ENCODE measurements at regions not wholly inside any gene's neighbourhood (a gene's known extent, or its start where the extent isn't known, plus 50 kb on each side); places are given as distances from the start of the nearest gene placed in this dataset.

- WGBS, 2 donors, result 79 to 93% methylated on average over 11 of the region's 11 CpGs
- DNase-seq (no peak), ATAC-seq (ENCODE audit: insufficient read depth, low FRiP score) (no peak)
- Histone ChIP-seq H3K27me3 (ENCODE audit: control insufficient read depth in 3 of 3, insufficient read depth in 3 of 3, low read length in 2 of 3) (peaks cover 0 to 2% (median 0%) of the 10 kb centered on the region in 3 donors), H3K36me3 (ENCODE audit: control insufficient read depth in 4 of 4, insufficient read depth in 4 of 4, low read length in 4 of 4) (no peaks in the 10 kb centered on the region), H3K9me3 (ENCODE audit: control insufficient read depth in 4 of 4, insufficient read depth in 3 of 4, low read length in 3 of 4) (peaks cover 0 to 6% (median 0%) of the 10 kb centered on the region in 4 donors), H3K4me1 (ENCODE audit: control insufficient read depth in 5 of 5, insufficient read depth in 5 of 5, low read length in 5 of 5) (no peaks in the 10 kb centered on the region), H3K4me3 (no peak overlapping the region), H3K9ac (ENCODE audit: insufficient read depth in 1 of 2, low read length in 2 of 2) (no peak overlapping the region), H3K27ac (ENCODE audit: low read depth in 1 of 2, low read length in 1 of 2) (no peak overlapping the region)
- no peak for TF ChIP-seq CTCF (IDR thresholded peaks at IDR 0.05; ENCODE audit: control extremely low read depth, extremely low read depth)
These were observed 101.8 kb downstream of the SOX1 start for GRCh38 chr13:112168761-112169160.

GRCh38 chr13:112169941-112170822, 103.2 kb downstream of the SOX1 start:
- no peak for TF ChIP-seq CTCF (IDR thresholded peaks at IDR 0.05; ENCODE audit: control extremely low read depth, extremely low read depth)

GRCh38 chr13:112170823-112171569, 104.0 kb downstream of the SOX1 start:
- WGBS, 2 donors, result 85% methylated on average over 15 of the region's 15 CpGs
- ATAC-seq (ENCODE audit: insufficient read depth, low FRiP score) (no peak), DNase-seq (no peak)
- no peaks in the 10 kb centered on the region for H3K36me3 ChIP-seq (ENCODE audit: control insufficient read depth in 4 of 4, insufficient read depth in 4 of 4, low read length in 4 of 4)
- TF ChIP-seq CTCF (IDR thresholded peaks at IDR 0.05; ENCODE audit: control extremely low read depth, extremely low read depth), result no peak
- H3K27me3 ChIP-seq (ENCODE audit: control insufficient read depth in 3 of 3, insufficient read depth in 3 of 3, low read length in 2 of 3), result no peaks in the 10 kb centered on the region
- no peak overlapping the region for H3K9ac ChIP-seq (ENCODE audit: insufficient read depth in 1 of 2, low read length in 2 of 2)
- no peaks in the 10 kb centered on the region for H3K4me1 ChIP-seq (ENCODE audit: control insufficient read depth in 5 of 5, insufficient read depth in 5 of 5, low read length in 5 of 5)
- H3K27ac ChIP-seq (ENCODE audit: low read depth in 1 of 2, low read length in 1 of 2), result no peak overlapping the region
- H3K4me3 ChIP-seq, result no peak overlapping the region
- peaks cover 0 to 11% (median 1%) of the 10 kb centered on the region in 4 donors for H3K9me3 ChIP-seq (ENCODE audit: control insufficient read depth in 4 of 4, insufficient read depth in 3 of 4, low read length in 3 of 4)

More at GRCh38 chr13:112169941-112170822, 103.2 kb downstream of the SOX1 start:
- no peaks in the 10 kb centered on the region for H3K36me3 ChIP-seq (ENCODE audit: control insufficient read depth in 4 of 4, insufficient read depth in 4 of 4, low read length in 4 of 4)
- H3K4me1 ChIP-seq (ENCODE audit: control insufficient read depth in 5 of 5, insufficient read depth in 5 of 5, low read length in 5 of 5), result no peaks in the 10 kb centered on the region
- peaks cover 0 to under 1% (median 0%) of the 10 kb centered on the region in 3 donors for H3K27me3 ChIP-seq (ENCODE audit: control insufficient read depth in 3 of 3, insufficient read depth in 3 of 3, low read length in 2 of 3)
- no peak overlapping the region for H3K9ac ChIP-seq (ENCODE audit: insufficient read depth in 1 of 2, low read length in 2 of 2)
- WGBS, 2 donors, result 92 to 94% methylated on average over 17 of the region's 17 CpGs
- peaks cover 0 to 11% (median 1%) of the 10 kb centered on the region in 4 donors for H3K9me3 ChIP-seq (ENCODE audit: control insufficient read depth in 4 of 4, insufficient read depth in 3 of 4, low read length in 3 of 4)
- no peak overlapping the region for H3K4me3 ChIP-seq
- no peak for DNase-seq
- H3K27ac ChIP-seq (ENCODE audit: low read depth in 1 of 2, low read length in 1 of 2), result no peak overlapping the region
- ATAC-seq (ENCODE audit: insufficient read depth, low FRiP score), result no peak

Data from lung (tissue), 11 donors.